Fibroblast of skin of right quadriceps (primary cell): ENCODE measurements at regions not wholly inside any gene's neighbourhood (a gene's known extent, or its start where the extent isn't known, plus 50 kb on each side); places are given as distances from the start of the nearest gene placed in this dataset.

Experiments used
- DNase-seq: peaks from one replicate; pipeline ENCODE4 v3.0.0-alpha.2; 2013

DNA sequence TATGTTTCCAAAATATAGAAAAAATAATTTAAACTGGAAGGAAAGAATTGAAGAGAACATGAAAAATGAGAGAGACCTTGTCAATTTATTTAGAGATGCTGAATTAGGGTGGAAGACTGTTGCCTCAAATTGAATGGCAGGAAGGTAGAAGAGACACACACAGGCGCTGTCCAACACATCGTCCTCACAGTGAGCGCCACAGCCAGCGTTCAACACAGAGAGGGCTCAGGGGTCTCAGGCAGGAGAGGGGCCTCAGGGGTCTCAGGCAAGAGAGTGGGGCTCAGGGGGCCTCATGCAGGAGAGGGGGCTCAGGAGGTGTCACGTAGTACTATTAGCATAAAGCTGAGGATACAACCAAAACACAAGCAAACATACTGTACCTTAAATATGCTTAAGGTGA, 65.7 kb downstream of the TMEM18 start:
- DNase-seq = no peak

GRCh38 chr2:610491-610890, 66.7 kb downstream of the TMEM18 start:
- DNase-seq = no peak

- no peak for DNase-seq
Measured at GRCh38 chr2:609881-610280, 67.3 kb downstream of the TMEM18 start.

GRCh38 chr2:609449-609848, 67.8 kb downstream of the TMEM18 start:
- DNase-seq = no peak

DNA sequence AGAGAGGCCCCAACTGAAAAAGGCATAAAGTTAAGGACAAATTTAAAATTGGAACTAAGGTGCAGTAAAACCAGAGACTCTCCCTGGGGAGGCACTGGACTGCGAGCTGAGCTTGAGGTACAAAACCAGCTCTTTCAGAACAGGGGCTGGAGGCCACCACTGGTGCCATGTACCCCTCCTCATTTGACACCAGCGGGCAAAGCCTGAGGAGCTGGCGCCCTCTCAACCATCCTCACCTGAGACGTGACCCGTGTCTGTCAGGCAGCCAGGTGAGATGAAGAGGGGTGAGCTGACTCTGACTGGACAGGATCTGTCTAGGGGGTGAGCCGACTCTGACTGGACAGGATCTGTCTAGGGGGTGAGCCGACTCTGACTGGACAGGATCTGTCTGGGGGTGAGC, 68.5 kb downstream of the TMEM18 start:
- DNase-seq = no peak

- DNase-seq = no peak
Measured at GRCh38 chr2:608297-608696, 68.9 kb downstream of the TMEM18 start.

DNA sequence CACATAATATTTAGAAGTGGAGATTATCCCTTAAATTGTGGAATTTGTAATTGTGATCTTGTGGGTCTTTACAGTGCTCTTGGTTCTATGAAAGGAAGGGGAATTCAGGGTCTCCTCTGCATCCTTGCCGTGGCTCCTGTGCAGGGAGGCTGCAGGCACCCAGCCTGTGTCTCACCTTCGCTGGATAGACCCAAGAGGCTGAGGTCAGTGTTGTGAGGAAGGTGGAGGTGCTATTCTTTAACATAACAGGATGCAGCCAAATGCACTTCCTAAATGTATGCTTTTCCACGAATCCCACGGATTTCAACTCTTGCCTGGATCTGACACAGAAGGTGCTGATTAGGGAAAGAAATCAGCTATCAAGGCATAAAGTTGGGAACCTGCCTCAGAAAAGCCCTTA, 69.5 kb downstream of the TMEM18 start:
- DNase-seq = no peak

DNA sequence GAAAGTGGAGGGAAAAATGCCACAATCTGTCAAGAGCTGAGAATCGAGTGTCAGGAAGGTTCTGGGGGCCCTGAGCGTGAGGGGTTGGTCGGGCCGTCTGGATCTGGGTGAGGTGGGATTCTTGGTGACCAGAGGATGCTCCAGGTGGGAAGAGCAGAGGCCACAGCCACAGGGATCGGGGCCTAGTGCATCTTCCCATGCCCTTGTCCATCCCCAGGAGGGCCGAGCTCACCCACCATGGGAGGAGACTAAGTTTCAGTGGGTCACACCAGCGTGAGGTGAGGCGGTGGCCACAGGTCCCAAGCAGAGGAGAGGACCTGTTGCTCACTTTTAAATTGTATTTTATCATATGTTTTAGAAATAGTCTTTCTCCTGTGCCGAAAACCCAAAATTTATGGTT, 70.0 kb downstream of the TMEM18 start:
- no peak for DNase-seq

- no peak for DNase-seq
Measured at GRCh38 chr2:605674-606608, 71.3 kb downstream of the TMEM18 start.

- no peak for DNase-seq
Measured at GRCh38 chr2:604854-605524, 72.2 kb downstream of the TMEM18 start.

DNA sequence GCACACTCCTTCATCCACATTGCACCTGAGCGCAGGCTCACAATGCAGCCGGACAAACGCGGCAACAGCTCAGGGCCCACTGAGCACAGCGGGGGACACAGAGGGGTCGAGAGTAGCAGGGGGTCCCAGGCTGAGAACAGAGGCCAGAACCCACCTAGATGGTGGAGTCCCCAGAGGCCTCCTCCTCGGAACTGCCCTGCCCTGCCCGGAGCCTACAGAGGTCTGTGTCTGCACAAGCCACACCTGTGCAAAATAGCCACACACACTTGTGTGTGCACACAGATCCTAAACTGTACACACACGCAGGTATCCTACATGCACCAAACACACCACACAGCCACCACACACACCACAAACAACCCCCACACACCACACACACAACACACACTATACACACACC, 72.8 kb downstream of the TMEM18 start:
- DNase-seq = no peak

DNA sequence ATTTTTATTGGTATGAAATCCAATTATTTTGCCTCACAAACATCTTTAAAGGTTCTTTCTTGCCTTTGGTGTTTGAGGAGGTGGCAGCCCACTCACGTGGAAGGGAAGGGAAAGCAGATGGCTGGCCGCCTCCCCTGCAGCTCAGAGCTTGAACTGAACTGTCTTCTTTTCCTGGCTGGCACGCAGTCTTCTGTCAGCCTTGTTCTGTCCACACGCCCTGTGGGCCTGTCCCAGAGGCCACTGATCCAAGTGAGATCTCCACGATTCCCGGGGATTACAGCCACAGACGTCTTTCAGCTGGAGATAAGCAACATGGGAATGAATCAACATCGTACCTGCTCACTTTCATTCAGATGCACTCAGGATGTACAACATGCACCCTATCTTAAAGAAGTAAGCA, 73.3 kb downstream of the TMEM18 start:
- no peak for DNase-seq

DNA sequence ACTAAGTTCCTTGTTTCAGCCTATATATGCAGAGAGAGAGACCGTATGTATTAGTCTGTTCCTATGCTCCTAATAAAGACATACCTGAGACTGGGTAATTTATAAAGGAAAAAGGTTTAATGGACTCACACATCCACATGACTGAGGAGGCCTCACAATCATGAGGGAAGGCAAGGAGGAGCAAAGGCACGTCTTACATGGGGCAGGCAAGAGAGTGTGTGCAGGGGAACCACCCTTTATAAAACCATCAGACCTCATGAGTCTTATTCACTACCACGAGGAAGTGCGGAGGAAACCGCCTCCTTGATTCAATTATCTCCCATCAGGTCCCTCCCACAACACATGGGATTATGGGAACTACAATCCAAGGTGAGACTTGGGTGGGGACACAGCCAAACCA, 73.8 kb downstream of the TMEM18 start:
- no peak for DNase-seq

DNA sequence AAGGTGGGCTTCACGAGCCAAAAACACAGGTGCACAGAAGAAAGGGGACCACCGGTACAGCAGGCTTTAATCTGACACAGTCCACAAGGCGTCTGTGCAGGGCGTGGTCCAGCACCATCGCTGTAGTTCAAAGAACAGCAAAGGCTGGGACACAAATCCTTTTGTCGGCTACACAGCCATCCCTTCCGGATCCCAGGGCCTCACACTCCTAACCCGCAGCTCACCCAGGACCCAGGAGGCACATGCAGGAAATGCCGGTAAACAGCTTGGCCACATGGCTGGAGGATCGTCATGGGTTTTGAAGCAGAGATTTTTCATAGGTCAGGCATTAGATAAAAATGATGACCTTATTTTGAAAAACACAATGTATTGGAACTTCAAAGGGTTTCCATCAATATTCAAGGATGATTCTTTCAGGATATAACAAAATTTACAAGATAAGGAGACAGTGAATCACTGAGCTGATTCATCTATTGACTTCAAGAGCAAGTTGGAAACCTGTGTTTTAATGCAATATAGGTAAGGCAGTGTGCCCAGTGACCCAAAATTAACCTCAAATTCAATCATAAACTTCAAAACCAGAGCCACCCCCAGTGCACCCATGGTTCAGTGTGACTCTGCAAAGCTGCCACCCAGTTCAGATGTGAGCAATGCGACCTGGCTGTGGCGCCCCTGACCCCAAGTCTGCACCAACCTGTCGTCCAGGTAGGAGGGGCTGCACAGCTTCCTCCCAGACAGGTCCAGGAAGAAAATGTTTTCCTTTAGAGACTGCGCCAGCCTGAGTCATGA, 74.4 kb downstream of the TMEM18 start:
- no peak for DNase-seq

- DNase-seq = no peak
Measured at GRCh38 chr2:601806-602455, 75.3 kb downstream of the TMEM18 start.

DNA sequence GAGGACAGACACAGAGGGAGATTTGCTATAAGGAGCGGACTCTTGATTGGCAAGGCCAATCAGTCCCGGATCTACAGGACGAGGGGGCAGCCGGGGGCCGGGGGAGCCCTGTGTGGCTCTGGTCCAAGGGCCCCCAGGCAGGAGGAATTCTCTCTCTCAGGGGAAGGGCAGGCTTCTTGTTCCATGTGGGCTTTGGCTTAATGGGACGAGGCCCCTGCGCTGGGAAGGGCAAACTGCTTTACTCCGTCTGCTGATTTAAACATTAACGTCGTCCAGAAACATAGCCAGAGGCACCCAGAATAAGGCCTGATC, 75.9 kb downstream of the TMEM18 start:
- DNase-seq = no peak

GRCh38 chr2:600542-601386, 76.4 kb downstream of the TMEM18 start:
- DNase-seq = no peak

DNA sequence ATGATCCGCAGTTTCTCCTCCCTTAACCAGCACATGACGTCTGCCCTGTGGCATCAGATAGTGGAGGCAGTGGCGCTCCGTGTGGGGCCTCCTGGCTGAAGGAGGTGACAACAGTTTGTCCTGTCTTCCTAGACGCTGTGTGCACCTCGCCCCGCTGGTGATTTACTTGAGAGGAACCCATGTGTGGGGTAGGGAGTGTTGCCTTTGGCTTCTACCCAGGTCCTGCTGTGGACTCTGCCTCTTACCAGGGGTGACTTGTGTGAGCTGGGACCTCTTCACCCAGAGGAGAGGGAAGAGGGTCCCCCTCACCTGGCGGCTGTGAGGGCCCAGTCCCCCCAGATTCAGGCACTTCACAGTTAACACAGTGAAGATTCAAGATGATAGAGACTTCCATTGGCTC, 77.6 kb downstream of the TMEM18 start:
- no peak for DNase-seq

DNA sequence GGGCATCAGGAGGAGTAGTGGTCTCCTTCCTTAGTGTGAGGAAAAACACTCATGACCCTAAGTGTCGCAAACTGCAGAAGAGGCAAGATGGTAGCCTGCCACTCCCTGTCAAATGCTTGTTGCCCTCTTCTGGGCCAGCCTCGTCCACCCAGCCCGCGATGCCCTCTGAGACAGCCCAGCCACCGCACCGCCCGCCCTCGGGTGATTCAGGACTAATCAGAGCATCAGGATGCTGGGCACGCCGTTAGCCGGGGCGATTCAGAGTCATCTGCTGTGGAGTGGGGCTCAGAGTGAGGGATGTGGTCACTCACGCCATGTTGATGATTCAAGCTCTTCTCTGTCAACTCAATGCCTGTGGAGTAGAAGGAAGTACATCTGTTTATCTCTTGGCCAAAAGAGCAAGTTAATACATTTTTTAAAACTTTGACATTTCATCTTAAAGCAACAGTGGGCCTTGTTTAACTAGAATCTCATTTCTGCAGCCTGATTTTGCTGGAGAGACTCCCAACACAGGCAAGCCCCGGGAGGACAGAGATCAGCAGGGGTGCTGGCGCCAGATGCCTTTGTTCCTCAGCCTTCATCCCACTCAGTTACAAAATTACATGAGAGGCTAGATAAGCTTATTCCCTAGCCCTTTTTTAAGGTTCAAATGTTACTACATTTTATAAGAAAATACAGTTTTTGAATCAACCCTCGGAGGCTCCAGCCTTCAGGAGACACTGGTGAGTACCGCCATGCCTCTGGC, 79.0 kb downstream of the TMEM18 start:
- DNase-seq = no peak

DNA sequence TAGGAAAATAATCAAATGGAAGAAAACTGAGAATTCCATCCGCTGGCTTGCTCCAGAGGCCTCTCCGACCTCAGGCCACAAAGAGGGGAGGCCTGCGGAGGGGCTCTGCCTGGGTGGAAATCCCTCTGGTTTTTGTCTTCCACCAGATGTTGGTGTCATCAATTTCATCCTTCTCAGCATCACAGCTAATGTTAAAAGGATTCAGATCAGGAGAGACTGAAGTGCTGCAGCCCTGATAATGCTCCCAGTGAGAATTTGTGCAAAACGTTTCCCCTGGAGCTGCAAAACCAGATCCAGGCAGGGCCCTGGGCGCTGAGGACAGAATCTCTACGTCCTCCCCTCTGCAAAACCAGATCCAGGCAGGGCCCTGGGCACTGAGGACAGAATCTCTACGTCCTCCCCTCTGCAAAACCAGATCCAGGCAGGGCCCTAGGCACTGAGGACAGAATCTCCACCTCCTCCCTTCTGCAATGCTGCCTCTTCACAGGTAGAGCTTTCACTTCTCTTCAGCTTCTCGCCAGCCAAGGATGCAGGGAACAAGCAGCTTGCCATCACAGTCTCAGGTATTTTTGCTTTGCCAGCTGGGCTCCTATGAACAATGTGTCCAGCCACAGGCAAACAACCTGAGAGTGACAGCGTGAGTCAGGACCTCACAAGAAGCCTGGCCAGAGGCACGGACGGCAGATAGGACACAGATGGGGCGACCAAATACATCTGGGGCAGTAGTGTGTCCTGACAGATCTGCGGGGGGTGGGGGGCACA, 81.2 kb downstream of the TMEM18 start:
- DNase-seq = no peak
